NCI-H1436 treated with DMSO at 0.1 percent for 48 hours (cell line): ENCODE measurements at regions not wholly inside any gene's neighbourhood (a gene's known extent, or its start where the extent isn't known, plus 50 kb on each side); places are given as distances from the start of the nearest gene placed in this dataset.
"Not testable (repeated sequence)": the region's sequence is repeated elsewhere in the genome, so short reads cannot be mapped to it uniquely, and the experiment has no call there.

ENCODE experiments used
- DNase-seq: peaks from one replicate; lab custom pipeline; 2025; lab: John Stamatoyannopoulos, UW

DNA sequence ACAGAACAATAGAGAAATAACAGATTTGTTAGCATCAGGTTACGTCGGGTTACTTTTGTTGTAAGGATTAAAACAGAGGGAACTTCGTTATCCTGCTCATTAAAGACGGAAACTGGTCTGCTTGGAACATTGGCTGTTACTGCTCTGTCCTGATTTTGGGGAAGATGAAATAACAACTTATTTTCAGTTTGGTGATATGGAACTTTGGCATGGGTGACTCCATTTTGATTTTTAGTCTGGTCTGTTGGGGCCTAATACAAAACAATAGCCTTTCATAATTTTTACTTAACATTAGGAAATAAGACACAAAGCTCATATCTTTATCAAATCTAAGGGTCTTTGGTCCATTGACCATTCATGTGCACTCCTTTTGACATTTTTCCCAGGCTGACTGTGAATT, 220.5 kb upstream of the DUSP10 start:
- no peak for DNase-seq

DNA sequence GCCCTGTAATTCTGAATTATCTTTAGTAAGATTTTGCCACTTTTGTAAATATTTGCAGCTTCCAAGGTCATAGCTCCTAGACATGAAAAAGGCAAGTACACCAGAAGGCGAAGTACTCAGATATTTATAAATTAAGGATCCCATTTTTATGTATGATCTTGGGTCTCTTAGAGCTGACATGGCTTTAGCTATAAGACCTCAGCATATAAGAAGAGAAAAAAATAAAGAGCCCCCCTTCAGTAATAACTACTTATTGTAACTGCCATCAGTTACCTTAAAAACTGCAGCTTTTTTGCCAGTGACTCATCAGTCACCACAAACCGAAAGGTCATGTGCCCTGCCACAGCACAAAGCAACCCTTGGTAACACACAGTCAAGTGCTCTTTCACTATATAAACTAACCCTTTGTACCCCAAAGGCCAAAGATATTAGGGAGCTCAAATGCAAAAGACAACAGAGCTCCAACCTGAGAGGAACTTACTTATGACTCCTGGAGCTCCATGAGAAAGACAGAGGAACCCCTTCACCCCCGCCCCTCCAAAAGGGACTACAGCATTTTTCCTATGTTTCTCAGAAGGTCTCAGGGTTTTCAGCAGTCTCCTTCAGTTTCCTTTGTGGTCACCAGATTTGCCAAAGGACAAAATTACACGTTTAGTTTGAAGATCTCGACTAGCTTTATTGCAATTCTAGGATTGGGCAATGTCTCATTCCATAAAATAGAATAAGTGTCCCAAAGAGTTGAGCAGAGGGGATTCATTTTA, 219.8 kb upstream of the DUSP10 start:
- DNase-seq, result no peak

DNA sequence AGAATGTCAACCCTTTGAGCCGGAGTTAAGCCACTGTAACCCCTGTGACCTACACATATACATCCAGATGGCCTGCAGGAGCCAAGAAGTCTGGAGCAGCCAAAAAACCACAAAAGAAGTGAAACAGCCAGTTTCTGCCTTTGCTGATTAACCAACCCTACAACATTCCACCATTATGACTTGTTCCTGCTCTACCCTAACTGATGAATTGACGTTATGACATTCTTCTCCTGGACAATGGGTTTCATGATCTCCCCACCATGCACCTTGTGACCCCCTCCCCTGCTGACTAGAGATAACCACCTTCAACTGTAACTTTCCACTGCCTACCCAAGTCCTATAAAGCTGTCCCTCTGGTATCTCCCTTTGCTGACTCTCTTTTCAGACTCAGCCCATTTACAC, 216.3 kb upstream of the DUSP10 start:
- DNase-seq, result not testable (repeated sequence)

DNA sequence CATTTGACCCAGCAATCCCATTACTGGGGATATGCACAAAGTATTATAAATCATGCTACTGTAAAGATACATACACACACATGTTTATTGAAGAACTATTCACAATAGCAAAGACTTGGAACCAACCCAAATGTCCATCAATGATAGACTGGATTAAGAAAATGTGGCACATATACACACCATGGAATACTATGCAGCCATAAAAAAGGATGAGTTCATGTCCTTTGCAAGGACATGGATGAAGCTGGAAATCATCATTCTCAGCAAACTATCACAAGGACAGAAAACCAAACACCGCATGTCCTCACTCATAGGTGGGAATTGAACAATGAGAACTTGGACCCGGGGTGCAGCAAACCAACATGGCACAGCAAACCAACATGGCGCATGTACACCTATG, 215.5 kb upstream of the DUSP10 start:
- not testable (repeated sequence) for DNase-seq

DNA sequence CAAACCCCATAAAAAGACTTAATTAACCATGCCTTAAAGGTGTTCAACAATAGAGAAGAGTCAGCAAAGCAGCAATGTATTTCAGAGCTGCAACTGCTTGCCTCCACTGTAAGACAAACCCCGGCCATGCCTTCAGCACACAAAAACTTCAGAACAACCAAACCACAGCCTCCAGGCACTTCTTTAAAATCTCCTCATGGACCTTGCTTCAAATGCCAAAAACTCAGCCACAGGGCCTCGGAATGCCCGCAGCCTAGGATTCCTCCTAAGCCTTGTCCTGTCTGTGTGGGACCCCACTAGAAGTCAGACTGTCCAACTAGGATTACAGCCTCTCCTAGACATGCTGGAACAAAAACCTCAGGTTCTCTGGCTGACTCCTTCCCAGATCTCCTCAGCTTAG, 208.1 kb upstream of the DUSP10 start:
- no peak for DNase-seq

DNA sequence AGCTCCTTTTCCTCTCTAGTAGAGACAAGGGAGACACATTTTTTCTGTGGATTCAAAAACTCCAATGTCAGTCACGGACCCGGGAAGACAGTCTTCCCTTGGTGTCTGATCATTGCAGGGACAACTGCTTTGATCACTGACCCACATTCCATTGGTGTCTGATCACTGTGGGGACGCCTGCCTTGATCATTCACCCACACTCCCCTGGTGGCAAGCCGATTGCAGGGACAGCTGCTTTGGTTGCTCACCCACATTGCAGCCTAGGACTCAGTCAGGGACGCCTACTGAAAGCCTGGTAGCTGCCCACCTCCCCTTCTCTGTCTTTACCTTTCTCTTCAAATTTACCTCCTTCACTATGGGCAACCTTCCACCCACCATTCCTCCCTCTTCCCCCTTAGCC, 206.6 kb upstream of the DUSP10 start:
- DNase-seq, result no peak

DNA sequence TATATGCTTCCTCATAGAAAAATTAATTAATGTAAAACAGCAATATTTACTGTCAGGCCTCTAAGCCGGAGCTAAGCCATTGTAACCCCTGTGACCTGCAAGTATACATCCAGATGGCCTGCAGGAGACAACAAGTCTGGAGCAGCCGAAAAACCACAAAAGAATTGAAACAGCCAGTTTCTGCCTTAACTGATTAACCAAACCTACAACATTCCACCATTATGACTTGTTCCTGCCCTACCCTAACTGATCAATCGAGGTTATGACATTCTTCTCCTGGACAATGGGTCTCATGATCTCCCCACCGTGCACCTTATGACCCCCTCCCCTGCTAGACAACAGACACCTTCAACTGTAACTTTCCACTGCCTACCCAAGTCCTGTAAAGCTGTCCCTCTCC, 205.8 kb upstream of the DUSP10 start:
- DNase-seq, result no peak

DNA sequence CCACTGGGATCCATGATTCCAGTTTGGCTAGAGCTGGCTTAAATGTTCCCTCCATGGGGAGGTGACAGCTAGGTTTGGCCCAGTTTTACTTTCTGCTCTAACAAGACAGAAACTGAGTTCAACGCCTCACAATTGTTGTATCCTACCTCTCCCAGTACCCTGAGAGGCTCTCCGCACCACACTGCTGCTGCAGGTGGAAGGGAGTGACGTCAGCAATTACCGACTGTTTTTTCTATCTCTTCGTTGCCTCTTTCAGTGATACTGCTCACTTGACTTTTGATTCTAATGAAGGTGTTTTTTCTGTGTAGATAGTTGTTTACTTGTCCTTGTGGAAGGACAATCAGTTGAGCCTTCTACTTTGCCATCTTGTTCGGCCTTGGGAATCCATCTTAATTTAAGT, 204.9 kb upstream of the DUSP10 start:
- DNase-seq, result no peak

DNA sequence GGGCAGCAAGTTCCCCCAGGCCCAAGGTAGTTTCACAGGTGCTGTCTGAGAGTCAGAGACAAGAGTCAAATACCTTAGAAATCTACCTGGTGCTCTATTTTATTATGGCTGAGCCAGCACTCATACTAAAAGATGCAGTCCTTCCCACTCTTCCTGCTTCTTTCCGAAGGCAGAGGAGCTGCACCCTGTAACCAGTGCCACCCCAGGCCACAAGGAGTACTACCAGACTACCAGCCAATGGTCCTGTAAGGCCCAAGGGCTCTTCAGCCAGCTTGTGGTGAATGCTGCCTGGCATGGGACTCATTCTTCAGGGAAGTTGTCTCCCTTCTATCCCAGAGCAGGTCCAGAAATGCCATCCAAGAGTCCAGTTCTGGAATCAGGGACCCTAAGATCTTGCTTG, 203.8 kb upstream of the DUSP10 start:
- DNase-seq, result no peak

DNA sequence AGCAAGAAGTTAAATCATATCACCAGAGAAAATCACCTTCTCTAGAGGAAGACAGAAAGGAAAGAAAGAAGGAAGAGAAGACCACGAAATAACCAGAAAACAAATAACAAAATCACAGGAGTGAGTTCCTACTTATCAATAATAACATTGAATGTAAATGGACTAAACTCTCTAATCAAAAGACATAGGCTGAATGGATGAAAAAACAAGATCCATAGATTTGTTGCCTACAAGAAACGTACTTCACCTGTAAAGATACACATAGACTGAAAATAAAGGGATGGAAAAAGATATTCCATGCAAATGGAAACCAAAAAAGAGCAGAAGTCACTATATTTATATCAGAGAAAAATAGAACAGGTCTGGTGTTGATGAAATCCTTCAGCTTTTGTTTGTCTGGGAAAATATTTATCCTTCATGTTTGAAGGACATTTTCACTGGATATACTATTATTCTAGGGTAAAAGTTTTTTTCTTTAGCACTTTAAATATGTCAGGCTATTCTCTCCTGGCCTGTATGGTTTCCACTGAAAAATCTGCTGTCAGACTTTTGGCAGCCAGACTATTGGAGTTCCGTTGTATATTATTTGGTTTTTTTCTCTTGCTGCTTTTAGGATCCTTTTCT, 202.5 kb upstream of the DUSP10 start:
- DNase-seq, result no peak

DNA sequence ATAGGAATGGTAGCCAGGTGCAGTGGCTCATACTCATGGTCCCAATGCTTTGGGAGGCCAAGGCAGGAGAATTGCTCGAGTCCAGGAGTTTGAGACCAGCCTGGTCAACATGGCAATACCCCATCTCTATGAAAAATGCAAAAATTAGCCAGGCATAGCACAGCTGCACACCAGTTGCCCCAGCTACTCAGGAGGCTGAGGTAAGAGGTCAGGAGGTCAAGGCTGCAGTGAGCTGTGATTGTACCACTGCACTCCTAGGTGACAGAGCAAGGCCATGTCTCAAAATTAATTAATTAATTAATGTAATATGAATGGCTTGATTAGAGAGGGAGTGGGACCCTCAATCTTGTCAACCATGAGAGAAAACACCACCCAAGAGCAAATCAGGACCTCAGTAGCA, 198.7 kb upstream of the DUSP10 start:
- no peak for DNase-seq

DNA sequence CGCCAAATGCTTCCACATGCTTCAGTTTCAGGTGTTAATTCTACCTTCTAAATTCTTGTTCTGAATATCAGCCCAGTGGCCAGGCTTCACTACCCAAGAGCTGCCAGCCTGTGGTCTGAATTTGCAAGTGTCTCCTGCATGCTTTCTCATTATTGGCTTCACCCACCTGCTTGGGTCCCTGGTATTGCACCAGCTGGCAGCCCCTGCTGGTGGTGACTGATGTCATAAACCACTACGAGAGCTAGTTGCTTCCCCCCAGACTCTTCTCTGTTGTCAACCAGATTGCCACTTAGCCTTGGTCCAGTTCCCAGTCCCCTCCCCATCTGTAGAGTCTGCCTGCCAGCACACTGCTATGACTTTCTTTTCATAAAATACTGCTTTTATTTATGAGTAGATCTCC, 197.7 kb upstream of the DUSP10 start:
- no peak for DNase-seq

DNA sequence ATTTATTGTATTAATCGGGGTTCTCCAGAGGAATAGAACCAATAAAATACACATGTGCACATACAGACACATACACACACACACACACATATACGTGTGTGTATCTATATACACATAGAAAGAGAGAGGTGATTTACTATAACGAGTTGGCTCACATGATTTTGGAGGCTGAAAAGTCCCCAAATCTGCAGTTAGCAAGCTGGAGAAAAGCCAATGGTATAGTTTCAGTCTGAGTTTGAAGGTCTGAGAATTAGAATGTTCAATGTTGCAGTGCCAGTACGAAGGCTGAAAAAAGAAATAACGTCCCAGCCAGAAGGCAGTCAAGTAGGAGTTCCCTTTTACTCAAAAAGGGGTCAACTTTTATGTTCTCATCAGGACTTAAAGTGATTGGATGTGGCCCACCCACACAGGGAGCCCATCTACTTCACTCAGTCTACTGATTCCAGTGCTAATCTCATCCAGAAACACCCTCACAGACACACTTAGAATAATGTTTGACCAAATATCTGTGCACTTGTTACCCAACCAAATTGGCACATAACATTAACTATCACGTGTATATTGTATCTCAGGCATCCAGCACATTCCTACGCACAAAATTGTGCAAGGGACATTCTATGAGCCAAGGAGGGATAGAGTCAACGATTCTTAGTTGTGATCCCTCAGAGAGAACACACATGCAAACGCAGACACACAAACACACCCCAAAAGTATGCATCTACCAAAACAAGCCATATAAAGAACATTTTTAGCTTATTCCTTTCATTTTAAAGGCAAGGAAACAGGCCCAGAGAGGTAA, 195.5 kb upstream of the DUSP10 start:
- no peak for DNase-seq

DNA sequence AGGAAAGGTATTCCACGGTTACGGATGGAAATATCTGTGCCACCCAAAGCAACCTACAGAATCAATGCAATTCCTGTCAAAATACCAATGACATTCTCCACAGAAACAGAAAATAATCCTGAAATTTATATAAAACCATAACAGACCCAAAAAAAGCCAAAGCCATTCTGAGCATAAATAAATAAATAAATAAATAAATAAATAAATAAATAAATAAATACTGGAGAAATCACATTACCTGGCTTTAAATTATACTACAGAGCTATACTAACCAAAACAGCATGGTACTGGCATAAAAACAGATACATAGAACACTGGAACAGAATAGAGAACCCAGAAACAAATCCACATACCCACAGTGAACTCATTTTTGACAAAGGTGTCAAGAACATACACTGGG, 191.9 kb upstream of the DUSP10 start:
- no peak for DNase-seq

DNA sequence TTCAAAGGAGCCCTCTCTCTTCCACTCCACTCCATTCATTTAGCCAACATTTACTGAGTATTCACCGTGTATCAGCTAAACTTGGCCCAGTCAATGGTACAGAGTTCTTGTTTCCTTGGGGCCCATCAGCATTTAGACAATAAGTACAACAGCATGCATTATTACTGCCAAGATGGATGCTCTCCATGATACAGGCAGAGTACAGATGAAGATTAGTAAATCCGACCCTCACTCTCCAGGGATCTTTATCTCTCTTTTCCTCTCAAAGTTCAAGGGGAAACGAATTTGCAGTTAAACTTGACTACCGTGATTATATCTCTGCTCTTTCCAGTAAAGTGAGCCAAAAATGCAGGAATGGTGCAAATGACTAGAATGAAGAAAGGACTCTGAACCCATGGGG, 184.6 kb upstream of the DUSP10 start:
- no peak for DNase-seq

DNA sequence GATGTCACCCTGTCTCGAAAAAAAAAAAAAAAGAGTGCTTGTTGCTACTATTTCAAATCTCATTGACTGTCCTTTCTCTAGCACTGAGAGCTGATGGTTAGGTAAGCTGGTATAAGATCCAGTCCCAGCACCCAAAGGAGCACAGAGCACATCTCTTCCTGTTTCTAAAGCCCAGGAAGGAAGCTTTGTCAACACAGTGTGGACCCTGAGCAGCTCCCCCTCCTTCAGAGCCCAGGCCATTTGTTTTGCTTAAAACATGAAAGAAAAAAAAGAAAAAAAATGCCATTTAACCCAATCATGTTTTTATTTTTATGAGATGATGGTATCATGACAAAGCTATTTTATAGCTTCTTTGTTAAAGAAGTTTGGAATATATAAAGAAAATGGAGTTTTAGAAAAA, 184.1 kb upstream of the DUSP10 start:
- no peak for DNase-seq

DNA sequence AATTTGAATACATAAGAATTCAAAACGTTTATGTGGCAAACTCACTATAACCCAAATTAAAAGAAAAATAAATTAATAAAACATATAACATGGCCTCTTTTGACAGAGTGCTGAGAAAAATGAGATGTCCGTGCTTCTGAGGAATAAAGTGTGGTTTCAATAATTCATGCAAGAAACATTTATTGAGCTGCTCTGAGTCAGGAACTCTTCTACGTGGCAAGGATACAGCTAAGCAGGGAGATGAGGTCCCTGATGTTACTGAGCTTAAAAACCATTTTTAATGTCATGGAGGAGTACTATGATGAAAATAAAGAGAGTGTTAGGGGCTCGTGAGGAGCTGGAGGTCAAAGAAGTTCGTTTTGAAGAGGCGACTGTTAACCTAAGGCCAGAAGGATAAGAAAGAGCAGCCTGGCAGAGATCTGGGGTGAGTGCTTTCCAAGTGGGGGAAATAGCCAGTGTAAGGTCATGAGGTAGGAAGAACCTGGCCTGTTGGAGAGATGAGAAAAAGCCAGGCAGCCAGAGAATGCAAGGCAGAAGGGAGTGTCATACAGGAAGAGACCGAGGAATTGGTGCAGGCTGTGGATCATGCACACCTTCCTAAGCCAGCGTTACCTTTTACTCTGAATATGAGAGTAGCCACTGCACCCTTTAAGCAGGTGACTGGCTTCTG, 182.2 kb upstream of the DUSP10 start:
- DNase-seq, result no peak

DNA sequence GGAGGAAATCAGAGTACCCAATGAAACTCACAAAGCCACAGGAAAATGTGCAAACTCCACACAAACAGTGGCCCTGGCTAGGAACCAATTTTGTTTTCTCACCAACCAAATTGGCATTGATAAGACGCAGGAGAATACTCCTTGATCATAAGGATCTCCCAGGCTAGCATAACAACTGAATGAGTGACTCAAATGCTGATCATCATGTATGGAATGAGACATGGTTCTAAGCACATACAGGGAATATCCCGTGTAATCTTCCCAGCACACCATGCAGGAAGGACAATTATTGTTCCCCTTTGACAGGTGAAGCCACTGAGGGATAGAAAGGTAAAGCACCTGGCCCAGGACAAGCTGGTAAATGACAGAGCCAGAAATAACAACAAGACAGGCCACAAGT, 180.0 kb upstream of the DUSP10 start:
- no peak for DNase-seq

DNA sequence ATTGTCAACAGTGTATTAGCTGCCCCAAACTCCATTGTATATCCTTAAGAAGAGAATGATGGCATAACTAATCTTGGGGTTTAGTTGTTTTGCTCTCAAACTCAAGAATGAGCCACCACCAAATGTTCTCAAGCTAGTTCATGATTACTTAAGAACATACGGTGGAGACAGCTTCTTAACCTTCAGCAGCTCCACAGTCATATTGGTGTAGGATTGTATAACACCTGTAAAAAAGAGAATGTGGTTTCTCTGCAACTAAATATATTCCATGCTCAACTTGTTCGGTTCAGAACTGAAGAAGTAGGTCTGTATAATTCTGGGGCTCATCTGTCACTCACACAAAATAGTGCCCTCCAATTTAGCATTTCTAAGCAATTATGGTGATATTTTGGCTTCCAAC, 177.9 kb upstream of the DUSP10 start:
- DNase-seq, result no peak

DNA sequence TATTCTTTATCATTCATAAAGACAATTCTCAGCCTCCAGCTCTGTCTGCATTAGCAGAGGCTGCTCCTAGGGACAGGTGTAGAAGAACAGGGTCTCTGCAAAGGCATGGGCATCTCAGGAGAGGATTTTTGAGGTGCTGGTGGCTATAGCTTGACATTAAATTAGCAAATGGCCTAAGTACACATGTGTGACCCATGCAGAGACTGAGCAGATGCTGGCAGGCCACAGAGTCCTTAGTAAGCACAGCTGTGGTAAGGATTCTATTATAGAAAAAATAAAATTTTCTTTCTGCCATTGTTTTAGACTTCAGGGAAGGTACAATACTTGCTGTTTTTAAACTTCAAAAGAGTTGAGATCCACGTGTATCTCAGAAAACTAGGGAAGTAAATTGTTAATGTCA, 177.5 kb upstream of the DUSP10 start:
- no peak for DNase-seq

DNA sequence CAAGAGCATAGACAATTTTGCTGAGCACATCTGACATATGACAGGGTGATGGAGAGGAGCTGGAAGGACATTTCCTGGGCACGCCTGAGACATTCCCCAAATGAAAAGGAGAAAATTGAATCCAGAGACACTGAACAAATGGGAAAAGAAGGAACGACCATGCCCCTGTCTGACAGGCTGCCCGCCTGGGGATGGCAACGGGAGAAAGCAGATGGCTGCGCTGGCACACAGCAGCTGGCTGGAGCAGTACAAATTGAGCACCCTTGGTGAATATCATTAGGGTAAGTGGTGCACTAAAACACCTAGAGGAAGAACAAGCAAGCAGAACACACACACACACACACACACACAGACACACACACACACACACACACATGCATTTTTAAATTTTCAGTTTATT, 174.3 kb upstream of the DUSP10 start:
- no peak for DNase-seq

DNA sequence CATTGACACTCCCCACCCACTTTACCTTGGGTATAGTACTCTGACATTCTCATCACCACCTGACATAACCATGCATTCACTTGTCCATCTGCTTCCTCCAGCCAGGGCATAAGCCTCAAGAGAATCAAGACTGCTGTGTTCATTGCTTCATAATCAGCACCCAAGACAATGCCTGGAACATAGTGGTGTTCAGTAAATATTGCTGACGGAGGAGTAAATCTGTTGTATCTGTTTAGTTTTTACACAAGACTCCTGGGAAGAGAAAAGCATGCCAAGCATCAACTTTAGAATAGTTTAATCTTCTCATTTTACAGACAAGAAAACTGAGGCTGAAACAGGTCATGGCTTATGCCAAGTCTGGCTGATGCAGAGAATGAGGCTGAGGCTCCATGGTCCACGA, 173.9 kb upstream of the DUSP10 start:
- DNase-seq, result no peak
